Prostate gland (tissue), 2 donors: ENCODE measurements at regions not wholly inside any gene's neighbourhood (a gene's known extent, or its start where the extent isn't known, plus 50 kb on each side); places are given as distances from the start of the nearest gene placed in this dataset.

Source experiments
- POLR2A ChIP-seq: fragments of 450-650 bp; IDR thresholded peaks from one replicate; pipeline ENCODE4 v1.6.1; 2016; ENCODE audit warnings: antibody characterized with exemption, mild to moderate bottlenecking
- POLR2AphosphoS5 ChIP-seq: sonication (generic); formaldehyde crosslinking; IDR thresholded peaks from one replicate; pipeline ENCODE4 v1.6.1; 2017; ENCODE audit warnings: antibody characterized with exemption
- TF ChIP-seq, protein P1 (sequence below), 4 experiments: fragments of 200-600 bp in 2 of 4; fragments of 450-650 bp in 2 of 4; sonication (generic) in 2 of 4; IDR thresholded peaks; 1 replicate in 3 of 4; 2 replicates in 1 of 4; pipeline ENCODE4 v1.5.1; 2016 to 2019; ENCODE audit warnings: antibody characterized with exemption in 4 of 4, mild to moderate bottlenecking in 2 of 4, moderate library complexity in 2 of 4

DNA sequence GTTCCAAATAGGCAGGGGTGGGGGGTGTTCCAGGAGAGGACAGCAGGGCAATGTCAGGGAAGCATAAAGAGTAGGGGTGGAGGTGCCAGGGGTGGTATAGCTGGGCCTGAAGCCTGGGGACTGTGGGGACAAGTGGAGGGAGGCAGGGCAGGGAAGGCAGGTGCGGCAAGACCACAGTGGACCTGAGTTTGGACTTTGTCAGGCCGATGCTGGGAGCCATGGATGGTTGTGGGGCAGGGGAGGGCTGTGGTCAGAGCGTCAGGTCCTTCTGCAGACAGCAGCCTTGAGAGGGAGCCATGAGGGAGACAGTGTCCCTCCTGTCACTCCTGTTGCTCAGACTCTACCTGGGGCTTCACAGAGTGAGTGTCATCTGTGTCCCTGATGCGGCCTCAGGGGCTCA is 320.3 kb downstream of the PTPRU start:
- TF ChIP-seq POLR2A (no peak), POLR2AphosphoS5 (no peak)
- TF ChIP-seq, protein P1, sequence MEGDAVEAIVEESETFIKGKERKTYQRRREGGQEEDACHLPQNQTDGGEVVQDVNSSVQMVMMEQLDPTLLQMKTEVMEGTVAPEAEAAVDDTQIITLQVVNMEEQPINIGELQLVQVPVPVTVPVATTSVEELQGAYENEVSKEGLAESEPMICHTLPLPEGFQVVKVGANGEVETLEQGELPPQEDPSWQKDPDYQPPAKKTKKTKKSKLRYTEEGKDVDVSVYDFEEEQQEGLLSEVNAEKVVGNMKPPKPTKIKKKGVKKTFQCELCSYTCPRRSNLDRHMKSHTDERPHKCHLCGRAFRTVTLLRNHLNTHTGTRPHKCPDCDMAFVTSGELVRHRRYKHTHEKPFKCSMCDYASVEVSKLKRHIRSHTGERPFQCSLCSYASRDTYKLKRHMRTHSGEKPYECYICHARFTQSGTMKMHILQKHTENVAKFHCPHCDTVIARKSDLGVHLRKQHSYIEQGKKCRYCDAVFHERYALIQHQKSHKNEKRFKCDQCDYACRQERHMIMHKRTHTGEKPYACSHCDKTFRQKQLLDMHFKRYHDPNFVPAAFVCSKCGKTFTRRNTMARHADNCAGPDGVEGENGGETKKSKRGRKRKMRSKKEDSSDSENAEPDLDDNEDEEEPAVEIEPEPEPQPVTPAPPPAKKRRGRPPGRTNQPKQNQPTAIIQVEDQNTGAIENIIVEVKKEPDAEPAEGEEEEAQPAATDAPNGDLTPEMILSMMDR (IDR thresholded peaks at IDR 0.05) = no peak
